ENCODE measurements at regions not wholly inside any gene's neighbourhood (a gene's known extent, or its start where the extent isn't known, plus 50 kb on each side); places are given as distances from the start of the nearest gene placed in this dataset.

- TF ChIP-seq CTCF (IDR thresholded peaks at IDR 0.05) (no peak), POLR2A (IDR thresholded peaks at IDR 0.05) (no peak)
Measured at GRCh38 chr13:54373211-54373610, 1344.6 kb downstream of the OLFM4 start.
